ENCODE measurements at regions not wholly inside any gene's neighbourhood (a gene's known extent, or its start where the extent isn't known, plus 50 kb on each side); places are given as distances from the start of the nearest gene placed in this dataset.

DNA sequence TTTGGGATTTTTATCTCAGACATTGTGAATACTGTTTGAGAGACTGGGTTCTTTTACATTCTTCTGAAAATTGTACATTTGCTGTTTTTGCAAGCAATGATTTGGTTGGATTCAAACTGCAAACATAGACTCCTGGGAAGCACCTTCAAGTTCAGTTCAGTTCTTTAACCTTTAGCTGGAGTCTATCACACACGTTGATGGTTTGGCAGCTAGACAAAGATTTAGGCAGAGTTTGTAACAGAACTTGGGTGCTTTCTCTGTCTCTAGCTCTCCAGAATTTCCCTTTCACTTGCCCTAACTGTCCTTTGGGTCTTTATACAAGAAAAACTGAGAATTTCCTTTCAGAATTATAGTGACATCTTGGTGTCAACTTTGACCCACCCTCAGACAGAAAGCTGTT lies 556.6 kb downstream of the DIAPH3 start:
- DNase-seq, result no peak

DNA sequence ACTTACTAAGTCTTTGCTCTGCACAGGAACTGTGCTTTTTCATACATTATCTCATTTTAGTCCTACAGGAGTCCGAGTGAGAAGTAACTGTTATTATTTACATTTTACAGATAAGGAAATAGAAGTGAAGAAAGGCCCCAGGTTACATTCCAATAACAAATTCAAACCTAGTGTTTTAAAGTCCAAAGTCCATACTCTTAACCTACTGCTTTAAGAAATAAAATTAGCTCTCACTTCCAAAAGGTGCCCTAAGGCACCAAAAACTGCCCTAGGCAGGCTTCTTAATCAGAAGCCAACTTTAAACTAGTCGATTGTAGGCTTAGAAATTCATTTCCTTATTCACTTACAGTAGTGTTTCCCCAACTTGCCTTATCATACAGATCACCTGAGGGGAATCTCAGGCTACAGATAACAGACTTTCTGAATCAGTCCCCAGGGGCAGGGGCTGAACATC lies 555.9 kb downstream of the DIAPH3 start:
- DNase-seq, result no peak

- no peak for DNase-seq
These were observed 554.3 kb downstream of the DIAPH3 start for GRCh38 chr13:59609421-59609820.

Data from NCI-H1930 (cell line).